ENCODE measurements at regions not wholly inside any gene's neighbourhood (a gene's known extent, or its start where the extent isn't known, plus 50 kb on each side); places are given as distances from the start of the nearest gene placed in this dataset.

GRCh38 chr2:160674146-160674750 is 180.6 kb upstream of the RBMS1 start:
- H3K9me3 ChIP-seq, result no peaks in the 10 kb centered on the region
- peaks cover 0 to 16% of the 10 kb centered on the region in 2 donors for H3K4me1 ChIP-seq (ENCODE audit: control insufficient read depth in 1 of 2, low read depth in 2 of 2)
- H3K27ac ChIP-seq, result no peak overlapping the region
- H3K36me3 ChIP-seq, result no peaks in the 10 kb centered on the region
- H3K27me3 ChIP-seq (replicated peaks; ENCODE audit: insufficient read depth), result no peaks in the 10 kb centered on the region
- H3K4me3 ChIP-seq, result no peak overlapping the region
- DNase-seq (ENCODE audit: low spot score) (no peak), ATAC-seq (ENCODE audit: insufficient number of reproducible peaks, low FRiP score, low read depth) (no peak)
- no peak for TF ChIP-seq CTCF (IDR thresholded peaks at IDR 0.05)

GRCh38 chr2:160679686-160680085 is 186.1 kb upstream of the RBMS1 start:
- DNase-seq (ENCODE audit: low spot score) (no peak), ATAC-seq (ENCODE audit: insufficient number of reproducible peaks, low FRiP score, low read depth) (no peak)
- TF ChIP-seq CTCF (IDR thresholded peaks at IDR 0.05), result no peak
- Histone ChIP-seq H3K36me3 (no peaks in the 10 kb centered on the region), H3K4me1 (ENCODE audit: control insufficient read depth in 1 of 2, low read depth in 2 of 2) (no peaks in the 10 kb centered on the region), H3K4me3 (no peak overlapping the region), H3K27me3 (replicated peaks; ENCODE audit: insufficient read depth) (no peaks in the 10 kb centered on the region), H3K27ac (no peak overlapping the region), H3K9me3 (no peaks in the 10 kb centered on the region)

GRCh38 chr2:160680294-160680693 is 186.7 kb upstream of the RBMS1 start:
- no peak for DNase-seq (ENCODE audit: low spot score)
- Histone ChIP-seq H3K27me3 (replicated peaks; ENCODE audit: insufficient read depth) (no peaks in the 10 kb centered on the region), H3K4me1 (ENCODE audit: control insufficient read depth in 1 of 2, low read depth in 2 of 2) (no peaks in the 10 kb centered on the region), H3K4me3 (no peak overlapping the region), H3K36me3 (no peaks in the 10 kb centered on the region), H3K9me3 (no peaks in the 10 kb centered on the region), H3K27ac (no peak overlapping the region)
- no peak for ATAC-seq (ENCODE audit: insufficient number of reproducible peaks, low FRiP score, low read depth)
- no peak for TF ChIP-seq CTCF (IDR thresholded peaks at IDR 0.05)

- ATAC-seq (ENCODE audit: insufficient number of reproducible peaks, low FRiP score, low read depth) (no peak), DNase-seq (ENCODE audit: low spot score) (no peak)
- no peaks in the 10 kb centered on the region for H3K9me3 ChIP-seq
- no peaks in the 10 kb centered on the region for H3K36me3 ChIP-seq
- no peaks in the 10 kb centered on the region for H3K27me3 ChIP-seq (replicated peaks; ENCODE audit: insufficient read depth)
- TF ChIP-seq CTCF (IDR thresholded peaks at IDR 0.05), result no peak
- no peak overlapping the region for H3K27ac ChIP-seq
- H3K4me1 ChIP-seq (ENCODE audit: control insufficient read depth in 1 of 2, low read depth in 2 of 2), result no peaks in the 10 kb centered on the region
- H3K4me3 ChIP-seq, result no peak overlapping the region
Observed at GRCh38 chr2:160680974-160681373, 187.4 kb upstream of the RBMS1 start.

- TF ChIP-seq CTCF (IDR thresholded peaks at IDR 0.05), result no peak
- no peak for ATAC-seq (ENCODE audit: insufficient number of reproducible peaks, low FRiP score, low read depth)
Observed at GRCh38 chr2:160683206-160683605, 189.6 kb upstream of the RBMS1 start.

More at GRCh38 chr2:160683206-160683605, 189.6 kb upstream of the RBMS1 start:
- no peak overlapping the region for H3K27ac ChIP-seq
- no peak for DNase-seq (ENCODE audit: low spot score)
- H3K36me3 ChIP-seq, result no peaks in the 10 kb centered on the region
- H3K4me3 ChIP-seq, result no peak overlapping the region
- no peaks in the 10 kb centered on the region for H3K9me3 ChIP-seq
- no peaks in the 10 kb centered on the region for H3K27me3 ChIP-seq (replicated peaks; ENCODE audit: insufficient read depth)
- no peaks in the 10 kb centered on the region for H3K4me1 ChIP-seq (ENCODE audit: control insufficient read depth in 1 of 2, low read depth in 2 of 2)
